Suppressor macrophage treated with lipopolysaccharide for 4 hours (primary cell): ENCODE measurements at regions not wholly inside any gene's neighbourhood (a gene's known extent, or its start where the extent isn't known, plus 50 kb on each side); places are given as distances from the start of the nearest gene placed in this dataset.

ENCODE experiments used
- DNase-seq: peaks from one replicate; pipeline ENCODE4 v3.0.0-alpha.2; 2020

DNA sequence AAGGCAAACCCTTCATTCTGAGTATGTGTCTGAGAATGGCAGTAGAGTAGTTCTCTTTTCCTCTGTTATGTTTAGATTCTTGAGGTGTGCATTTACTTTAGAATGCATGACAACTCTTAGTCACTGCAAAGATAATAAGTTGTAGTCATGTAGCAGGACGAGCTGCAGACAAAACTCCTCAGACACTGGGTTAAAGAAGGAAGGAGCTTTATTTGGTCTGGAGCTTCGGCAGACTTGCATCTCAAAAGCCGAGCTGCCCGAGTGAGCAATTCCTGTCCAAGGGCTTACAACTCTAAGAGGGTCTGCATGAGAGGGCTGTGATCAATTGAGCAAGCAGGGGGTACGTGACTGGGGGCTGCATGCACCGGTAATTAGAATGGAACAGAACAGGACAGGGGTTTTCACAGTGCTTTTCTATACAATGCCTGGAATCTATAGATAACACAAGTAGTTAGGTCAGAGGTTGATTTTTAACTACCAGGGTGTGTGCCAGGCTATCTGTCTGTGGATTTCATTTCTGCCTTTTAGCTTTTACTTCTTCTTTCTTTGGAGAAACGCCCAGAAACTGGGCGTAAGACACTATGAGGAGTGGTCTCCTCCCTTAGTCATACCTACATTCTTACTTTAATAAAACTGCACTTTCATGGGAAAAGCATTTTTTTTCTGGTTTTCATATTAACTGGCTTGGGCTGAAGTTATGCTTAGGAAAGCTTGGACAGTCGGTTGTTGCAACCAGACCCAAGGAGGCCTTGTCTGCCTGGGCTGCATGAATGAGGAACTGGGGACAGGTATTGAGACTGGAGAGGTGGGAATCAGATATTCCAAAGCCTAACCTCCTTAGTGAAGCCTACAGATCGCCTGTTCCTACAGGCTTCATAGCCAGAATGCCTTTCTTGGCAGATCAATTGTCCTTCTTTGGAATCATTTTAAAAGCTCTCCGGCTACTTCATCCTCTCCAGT is 115.1 kb downstream of the RHOU start:
- DNase-seq = peak; percentile 76

DNA sequence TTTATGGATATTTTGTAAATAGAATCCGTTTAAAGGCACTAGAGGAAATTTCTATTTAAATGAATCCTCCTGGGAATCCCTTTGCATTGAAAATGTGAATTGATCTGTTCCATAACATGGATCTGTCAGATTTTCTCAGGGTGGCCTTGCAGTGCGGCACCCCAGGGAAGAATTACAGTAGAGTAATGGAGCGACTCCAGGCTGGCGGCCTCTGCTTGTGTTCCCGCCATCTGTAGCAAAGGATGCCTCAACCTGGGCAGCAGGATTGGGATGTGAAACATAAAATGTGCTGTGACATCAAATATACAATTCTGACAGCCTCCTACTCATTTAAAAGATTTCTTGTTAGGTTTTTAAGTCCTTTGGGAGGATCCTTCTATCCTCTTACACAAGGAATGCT is 115.9 kb downstream of the RHOU start:
- DNase-seq = no peak

DNA sequence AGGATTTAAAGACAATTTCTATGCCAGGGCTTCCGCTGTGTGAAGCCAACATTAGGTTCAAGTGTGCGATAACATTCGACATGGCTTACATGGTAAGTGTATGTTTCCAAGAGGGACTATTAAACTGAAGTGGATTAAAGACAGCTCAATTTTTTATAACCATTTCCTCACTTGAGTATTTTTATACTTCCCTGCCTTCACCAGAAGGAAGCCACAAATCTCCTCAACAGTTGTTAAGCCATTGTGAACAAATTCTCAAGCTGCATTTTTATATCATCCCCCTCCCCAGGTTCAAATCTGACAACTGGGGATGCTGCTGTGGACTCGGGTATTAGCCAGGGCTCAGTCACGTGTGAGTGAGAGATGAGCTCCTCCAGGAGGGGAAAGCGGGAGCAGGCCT is 116.3 kb downstream of the RHOU start:
- DNase-seq = no peak

DNA sequence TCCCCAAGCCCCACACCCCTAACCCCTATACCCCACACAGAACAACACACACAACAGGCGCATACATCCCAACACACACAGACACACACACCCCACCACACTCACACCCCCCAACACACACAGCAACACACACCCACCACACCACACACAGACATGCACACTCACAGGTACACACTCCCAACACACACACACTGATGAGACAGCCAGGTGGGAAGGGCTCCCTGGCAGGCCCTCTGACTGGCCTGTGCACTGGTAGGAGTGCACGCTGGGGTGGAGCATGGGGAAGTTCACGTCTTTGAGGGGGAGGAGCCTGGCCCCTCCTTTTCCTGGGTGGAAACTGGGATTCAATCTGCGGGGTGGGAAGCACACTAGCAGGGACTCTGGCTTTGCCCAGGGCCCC is 116.7 kb downstream of the RHOU start:
- DNase-seq = no peak

DNA sequence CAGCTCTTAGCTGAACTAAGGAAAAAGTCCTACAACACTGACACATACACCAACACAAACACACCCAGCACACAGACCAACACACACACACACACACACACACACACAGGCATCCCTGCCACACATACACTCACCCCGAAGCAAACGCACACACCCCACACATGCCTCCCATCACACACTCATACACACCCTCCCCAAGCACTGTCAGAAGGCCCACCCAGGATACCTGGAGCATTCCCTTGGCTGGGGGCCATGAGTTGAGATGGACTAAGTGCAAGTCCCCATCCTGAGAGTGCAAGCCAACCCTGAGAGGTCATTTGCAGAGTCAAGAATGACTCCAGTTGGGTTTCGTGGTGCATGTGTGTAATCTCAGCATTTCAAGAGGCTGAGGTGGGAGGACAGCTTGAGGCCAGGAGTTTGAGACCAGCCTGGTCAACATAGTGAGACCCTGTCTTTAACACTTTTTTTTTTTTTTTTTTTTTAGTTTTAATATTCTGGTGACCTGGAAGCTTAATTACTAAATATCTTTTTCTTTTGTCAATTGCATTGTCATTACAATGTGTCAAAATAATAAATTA is 117.3 kb downstream of the RHOU start:
- DNase-seq = no peak

DNA sequence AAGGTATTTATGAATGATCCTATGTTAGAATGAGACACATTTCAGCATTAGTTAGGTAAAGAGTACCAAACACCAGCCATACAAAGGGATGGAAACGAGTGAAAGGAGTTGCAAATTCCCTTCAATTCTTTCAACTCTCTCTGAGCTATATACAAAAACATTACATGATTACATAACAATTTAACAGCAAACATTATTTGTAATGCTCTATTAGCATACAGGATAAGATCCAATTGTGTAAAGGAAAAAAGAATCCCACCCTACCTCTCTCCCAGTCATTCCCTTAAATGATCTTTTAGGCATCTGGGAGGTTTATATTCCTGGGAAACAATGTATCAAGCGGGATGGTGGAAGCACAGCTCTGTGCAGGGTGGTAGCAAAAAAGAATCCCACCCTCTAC is 117.9 kb downstream of the RHOU start:
- DNase-seq = no peak

DNA sequence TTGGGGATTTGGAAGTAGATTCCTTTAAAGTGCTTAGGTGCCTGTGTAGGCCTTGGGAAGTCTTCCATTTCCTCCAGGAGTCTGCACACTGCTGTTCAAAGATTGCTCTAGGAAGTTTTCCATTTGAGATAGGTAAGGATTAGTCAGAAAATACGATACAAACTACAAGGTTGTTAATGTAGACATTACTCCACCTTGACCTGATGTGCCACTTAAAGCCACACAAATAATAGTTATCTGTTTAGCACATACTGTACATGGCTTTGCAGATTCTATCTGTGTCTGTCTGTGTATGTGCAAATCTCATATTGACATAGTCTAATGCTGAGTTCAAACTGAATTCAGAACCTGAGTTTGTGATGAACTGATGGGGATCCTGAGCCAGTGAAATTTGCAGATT is 118.4 kb downstream of the RHOU start:
- DNase-seq = no peak

DNA sequence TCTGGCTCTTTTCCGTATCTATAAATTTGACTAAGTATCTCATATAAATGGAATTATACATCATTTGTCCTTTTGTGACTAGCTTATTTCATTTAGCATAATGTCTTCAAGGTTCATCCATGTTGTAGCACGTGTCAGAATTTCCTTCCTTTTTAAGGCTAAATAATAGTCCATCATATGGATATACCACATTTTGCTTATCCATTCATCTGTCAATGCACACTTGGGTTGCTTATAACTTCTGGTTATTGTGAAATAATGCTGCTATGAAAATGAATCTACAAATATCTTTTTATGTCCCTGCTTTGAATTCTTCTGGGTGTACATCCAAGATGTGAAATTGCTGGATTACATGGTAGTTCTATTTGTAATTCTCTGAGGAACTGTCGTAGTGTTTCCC is 119.6 kb downstream of the RHOU start:
- DNase-seq = no peak

DNA sequence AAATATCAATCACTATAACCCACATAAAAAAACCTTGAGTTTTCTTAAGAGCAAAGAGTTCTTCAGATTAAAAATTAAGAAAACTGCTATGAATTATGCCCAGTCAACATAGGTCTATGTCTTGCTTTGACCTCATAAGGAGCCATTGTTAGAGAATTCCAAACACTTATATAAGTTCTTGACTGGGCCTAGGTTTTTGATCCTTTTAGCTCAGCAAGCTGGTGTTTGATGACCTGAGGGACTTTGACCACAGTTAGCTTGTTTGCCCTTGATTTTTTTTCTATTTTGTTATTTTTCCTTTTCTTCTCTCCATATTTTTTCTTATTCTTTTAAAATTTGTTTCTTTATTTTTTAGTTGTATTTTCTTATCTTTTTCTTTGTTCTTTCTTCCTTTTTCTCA is 122.3 kb downstream of the RHOU start:
- no peak for DNase-seq

DNA sequence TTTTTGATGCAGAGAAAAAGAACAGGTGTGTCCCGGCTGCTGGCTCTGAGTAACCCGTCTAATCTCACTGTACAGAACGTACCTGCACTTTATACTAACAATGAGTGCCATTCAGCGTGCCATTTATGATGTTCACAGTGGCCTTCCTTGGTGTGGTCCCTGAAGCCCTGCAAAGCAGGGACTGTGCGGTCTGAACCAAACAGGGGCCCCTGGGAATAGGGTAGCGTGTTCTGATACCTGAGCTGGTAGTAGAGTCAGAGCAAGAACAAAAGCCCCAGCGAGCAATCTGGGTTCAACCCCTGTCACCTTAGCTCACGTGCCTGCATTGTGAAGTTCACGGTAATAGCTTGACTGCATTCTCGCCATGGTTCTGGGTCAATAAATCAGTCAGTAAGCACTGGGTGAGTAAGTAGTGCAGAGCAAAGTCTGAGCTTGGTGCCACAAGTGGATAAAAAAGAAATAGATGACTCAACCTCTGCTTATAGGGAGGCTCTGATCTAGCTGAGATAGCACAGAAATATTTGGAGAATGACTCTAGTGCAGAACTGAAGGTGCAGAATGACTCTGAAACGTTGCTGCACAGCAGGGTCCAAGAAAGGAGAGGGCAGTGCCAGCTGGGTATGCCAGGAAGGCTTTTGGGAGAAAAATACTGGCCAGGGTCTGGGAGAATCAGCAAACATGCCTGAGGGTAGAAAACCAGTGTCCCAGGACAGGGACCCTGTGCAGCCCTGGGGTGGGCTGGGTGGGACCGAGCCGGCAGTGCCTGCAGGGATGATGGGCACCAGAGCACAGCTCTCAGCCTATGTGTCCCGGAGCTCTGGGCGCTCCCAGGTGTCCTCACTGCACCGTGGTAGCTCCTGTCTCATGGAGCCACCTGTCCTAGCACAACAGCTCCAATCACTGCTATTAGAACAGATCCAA is 125.9 kb downstream of the RHOU start:
- no peak for DNase-seq

DNA sequence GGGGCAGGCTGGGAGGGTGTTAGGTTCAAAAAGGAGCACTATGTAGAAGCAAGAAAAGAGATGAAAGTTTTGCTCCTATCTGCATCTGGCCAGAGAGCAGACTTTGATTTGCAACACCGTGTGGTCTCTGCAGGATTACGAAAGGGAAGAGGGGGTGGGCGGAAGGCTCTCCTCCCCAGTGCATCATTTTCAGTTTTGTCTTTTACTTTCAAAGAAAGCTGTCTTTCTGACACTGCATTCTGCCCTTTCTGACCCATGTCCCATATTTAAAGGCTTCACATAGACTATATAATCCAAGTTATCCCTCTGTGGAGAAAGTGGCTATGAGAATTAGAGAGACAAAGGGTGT is 126.5 kb downstream of the RHOU start:
- DNase-seq = peak; percentile 83

DNA sequence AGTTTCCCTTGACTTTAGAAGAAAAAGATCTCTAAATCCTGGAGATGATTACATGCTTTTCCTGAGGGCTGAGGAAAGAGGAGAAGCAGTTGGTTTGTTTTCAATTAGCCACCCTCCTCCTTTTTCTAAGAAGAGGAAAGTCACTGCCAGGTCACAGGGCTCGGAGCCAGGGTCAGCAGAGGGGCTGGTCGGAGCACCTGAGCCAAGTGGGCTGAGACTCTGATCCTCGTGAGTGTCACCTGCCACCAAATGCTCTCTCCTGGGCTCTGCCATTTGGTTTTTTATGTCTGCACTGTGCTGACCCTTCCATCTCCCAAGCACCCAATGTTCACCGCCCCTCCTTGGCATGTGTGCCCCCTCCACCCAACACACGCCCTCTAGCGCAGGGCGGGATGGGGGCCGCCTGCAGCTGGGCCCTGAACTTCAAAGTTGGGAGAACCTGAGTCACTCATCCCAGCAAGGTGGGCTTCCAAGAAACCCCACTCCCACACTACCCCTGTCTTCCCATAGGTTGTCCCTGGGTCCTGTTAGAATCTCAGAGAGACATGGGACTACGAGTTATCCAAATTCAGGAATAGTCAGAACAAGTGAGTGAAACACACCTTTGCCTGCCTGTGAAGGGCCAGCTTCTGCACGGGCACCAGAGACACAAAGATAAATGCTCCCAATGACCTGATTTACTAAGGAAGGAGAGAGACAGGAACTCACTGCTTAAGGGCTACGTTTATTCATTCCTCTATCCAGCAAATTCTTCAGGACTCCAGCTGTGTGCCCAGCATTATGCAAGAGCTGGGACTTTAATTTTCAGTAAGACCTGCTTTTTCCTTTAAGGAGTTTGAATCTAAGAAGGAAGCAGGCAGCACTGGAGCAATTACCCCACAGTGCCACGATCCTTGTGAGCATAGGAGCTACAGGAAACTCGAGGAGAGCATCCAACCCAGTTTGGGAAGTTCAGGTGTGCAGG is 127.5 kb downstream of the RHOU start:
- DNase-seq = no peak

DNA sequence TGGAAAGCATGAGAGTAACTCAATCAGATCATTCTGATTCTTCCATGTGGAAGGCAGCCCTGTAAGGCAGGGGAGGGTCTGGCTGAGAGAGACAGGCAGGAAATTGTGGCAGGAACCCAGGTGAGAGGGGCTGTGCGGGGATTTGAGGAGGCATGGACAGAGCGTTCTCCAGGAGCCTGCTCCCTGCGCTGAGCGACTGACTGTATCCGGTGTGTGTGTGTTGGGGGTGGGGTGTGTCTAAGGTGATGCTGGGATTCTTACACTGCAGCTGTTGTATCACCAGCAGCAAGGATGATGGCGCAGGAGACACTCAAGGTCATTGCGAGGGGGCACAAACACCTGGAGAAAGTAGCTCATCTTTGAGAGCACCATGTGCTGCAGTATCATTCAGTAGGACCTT is 128.5 kb downstream of the RHOU start:
- no peak for DNase-seq

DNA sequence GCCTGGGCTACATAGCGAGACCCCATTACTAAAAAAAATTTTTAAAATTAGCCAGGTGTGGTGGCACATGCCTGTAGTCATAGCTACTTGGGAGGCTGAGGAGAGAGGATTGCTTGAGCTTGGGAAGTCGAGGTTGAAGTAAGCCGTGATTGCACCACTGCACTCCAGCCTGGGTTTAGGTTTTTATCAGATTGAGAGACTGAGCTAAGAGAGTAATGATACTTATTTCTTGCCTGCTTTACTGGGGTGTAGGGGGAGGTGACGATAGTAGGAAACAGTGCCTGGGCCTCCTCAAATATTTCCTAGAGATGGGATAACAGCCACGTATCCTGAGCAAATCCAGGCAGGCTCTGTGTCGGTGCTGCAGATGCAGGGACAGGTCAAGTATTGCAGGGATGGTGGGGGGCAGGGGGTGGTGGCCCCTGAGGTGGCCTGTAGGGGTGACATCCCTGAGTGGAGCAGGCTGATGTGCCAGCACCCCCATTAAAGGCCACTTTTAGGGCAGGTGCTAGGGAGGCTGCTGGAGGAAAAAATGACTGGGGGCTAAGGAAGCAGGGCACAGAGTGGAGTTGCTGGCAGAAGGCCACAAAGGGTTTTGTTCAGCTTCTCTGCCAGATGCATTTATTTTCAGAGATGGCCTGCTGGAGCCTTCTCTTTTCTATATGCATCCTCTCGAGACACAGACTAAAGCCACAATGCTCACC is 130.5 kb downstream of the RHOU start:
- no peak for DNase-seq

DNA sequence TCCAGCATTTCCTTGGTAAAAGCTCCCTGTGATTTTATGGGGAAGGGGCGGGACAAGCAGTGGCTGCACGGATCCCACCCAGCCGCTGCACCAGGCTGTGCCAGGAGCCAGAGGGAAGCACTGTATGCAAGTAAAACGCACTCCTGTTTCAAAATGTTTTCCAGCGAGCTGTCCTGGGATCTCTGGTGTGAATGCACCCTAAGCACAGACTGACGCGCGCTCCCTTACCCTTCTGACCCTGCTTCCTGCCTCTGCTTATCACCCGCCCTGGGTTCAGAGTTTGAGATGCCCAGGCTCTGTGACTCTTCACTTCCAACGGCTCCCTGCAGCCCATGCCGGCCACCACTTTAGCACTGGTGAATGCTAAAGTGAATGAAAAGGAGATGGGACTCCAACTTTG is 131.2 kb downstream of the RHOU start:
- no peak for DNase-seq

DNA sequence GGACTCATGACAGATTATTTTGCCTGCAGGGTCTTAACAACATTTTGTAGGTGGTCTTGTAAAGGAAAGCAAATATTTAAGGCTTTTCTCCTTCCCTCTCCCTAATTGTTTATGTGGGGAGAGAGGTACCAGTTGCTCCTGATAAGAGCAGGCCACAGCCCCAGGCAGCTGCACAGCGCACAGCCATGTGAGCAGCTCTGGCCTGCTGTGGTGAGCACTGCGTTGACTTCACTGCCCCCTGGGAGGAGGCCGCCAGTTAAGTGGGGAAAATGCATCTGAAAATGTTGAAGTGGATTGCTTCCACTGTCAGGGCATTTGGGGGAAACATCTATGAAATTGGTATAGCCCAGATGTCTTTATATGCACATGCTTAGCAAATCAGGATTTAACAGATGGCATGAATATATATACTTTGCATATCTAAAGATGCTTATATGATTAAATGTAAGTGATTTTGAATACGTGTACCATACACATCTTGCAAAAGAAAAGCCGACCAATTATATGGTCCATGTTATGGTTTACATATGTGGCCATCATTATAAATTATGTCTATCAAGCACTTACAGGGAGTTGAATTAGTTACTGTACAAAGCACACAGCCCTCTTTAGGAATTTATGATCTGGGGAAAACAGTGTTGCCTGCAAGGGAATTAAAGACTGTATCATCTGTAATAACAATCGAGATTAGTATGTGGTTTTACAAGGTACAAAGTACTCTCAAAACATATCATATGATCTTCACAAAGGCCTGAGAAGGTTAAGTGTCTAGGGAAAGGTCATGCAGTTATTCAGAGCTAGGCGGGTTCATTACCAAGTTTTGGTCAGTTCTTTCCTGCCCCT is 132.1 kb downstream of the RHOU start:
- DNase-seq = no peak

DNA sequence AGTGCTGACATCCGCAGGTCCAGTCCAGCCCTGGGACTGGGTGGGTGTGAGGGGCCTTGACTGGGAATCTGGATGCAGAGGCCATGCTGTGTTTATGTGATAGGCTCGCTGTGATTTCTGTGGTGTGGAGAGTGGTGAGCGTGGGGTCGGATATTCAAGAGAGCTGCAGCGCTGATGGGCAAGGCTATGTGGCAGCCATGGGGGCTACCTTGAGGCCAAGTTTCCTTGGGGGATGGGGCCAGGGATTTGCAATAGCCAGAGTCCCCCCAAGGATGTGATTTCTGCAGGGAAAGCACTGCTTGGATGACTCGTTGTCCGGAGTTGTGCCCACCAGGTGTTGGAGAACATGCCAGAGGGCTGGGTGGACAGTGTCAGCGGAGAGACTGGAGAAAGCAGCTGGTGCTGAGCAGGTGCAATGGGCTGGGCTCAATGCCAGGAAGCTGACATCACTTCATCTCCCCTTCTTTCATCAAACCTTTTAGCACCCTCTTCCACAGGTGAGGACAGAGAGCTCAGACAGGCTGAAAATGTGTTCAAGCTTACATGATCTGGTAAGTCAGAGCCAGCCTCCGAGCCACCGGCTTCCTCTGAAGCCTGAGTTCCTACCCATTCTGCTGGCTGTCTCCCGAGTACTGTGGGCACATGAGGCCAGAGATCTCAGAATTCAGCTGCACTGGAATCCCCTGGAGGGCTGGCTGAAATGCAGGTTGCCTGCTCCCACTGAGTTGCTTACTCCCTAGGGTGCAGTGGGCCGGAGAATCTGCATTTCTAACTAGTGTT is 132.9 kb downstream of the RHOU start:
- DNase-seq = no peak

DNA sequence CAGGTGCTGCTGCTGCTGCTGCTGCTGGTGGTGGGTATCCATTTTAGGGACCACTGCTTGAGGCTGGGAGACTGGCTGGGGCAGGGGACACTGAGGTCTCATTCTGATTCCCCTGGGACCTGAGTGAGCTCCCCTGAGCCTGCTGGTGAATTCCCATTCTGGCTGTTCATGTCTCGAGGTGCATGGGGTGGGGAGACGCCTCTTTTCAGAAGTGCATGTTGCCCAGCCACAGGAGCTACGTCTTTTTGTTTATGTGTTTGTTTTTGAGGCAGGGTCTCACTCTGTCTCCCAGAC is 133.4 kb downstream of the RHOU start:
- DNase-seq = no peak

DNA sequence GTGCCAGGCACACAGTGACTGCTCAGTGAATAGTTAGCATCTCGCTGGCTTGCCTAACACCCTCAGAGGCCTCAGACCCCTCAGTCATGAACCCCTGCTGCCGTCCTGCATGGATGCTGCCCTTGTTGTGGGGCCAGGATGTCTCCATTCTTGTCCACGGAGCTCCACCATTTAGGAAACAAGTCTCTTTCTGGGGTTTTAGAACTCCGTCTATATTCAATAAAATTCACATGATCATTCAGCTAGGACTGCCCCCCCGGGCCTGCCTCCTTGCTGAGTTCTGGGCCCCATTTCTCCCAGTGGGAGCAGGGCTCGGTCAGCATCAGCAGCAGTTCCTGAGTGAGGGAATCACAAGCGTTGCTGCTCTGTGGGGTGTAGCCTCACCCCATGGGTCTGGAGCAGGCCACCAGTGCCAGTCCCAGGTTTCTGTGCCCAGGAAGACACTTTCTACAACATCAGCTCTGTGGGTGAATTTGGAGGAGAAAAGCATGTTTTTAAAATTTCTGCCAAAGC is 134.1 kb downstream of the RHOU start:
- no peak for DNase-seq
